SK-N-SH treated with all-trans-retinoic acid at 6 μM for 48 hours (cell line): ENCODE measurements at regions not wholly inside any gene's neighbourhood (a gene's known extent, or its start where the extent isn't known, plus 50 kb on each side); places are given as distances from the start of the nearest gene placed in this dataset.

Source experiments
- BACH2 ChIP-seq: fragments of 250-450 bp; sonication (Bioruptor Pico); IDR thresholded peaks from 2 replicates; pipeline ENCODE4 v1.9.0; 2021; ENCODE audit warnings: mild to moderate bottlenecking, borderline replicate concordance
- CREB5 ChIP-seq: fragments of 250-450 bp; sonication (Bioruptor Pico); IDR thresholded peaks from 2 replicates; pipeline ENCODE4 v1.5.1; 2020; ENCODE audit warnings: low read depth, mild to moderate bottlenecking, moderate library complexity
- CSDC2 ChIP-seq: fragments of 250-450 bp; sonication (Bioruptor Pico); IDR thresholded peaks from 2 replicates; pipeline ENCODE4 v1.5.0; 2020; ENCODE audit warnings: mild to moderate bottlenecking, moderate library complexity
- CSRNP3 ChIP-seq: fragments of 250-450 bp; sonication (Bioruptor Pico); IDR thresholded peaks from 2 replicates; pipeline ENCODE4 v1.5.1; 2021; ENCODE audit warnings: mild to moderate bottlenecking, moderate library complexity
- ESRRG ChIP-seq: fragments of 250-450 bp; sonication (Bioruptor Pico); IDR thresholded peaks from 2 replicates; pipeline ENCODE4 v1.6.1; 2021; ENCODE audit warnings: mild to moderate bottlenecking
- GLIS3 ChIP-seq: fragments of 250-450 bp; sonication (Bioruptor Pico); IDR thresholded peaks from 2 replicates; pipeline ENCODE4 v1.5.0; 2020; ENCODE audit warnings: mild to moderate bottlenecking, moderate library complexity
- ISL1 ChIP-seq: fragments of 250-450 bp; sonication (Bioruptor Pico); IDR thresholded peaks from 2 replicates; pipeline ENCODE4 v2.1.2; 2022; ENCODE audit warnings: mild to moderate bottlenecking, moderate library complexity
- PATZ1 ChIP-seq: fragments of 250-450 bp; sonication (Bioruptor Pico); IDR thresholded peaks from 2 replicates; pipeline ENCODE4 v1.8.0; 2020; ENCODE audit warnings: mild to moderate bottlenecking, moderate library complexity, borderline replicate concordance
- POU6F1 ChIP-seq: fragments of 250-450 bp; sonication (Bioruptor Pico); IDR thresholded peaks from 2 replicates; pipeline ENCODE4 v1.8.0; 2021; ENCODE audit warnings: low read depth, mild to moderate bottlenecking, moderate library complexity, borderline replicate concordance
- SNAI2 ChIP-seq: fragments of 250-450 bp; sonication (Bioruptor Pico); IDR thresholded peaks from 2 replicates; pipeline ENCODE4 v1.5.0; 2020; ENCODE audit warnings: mild to moderate bottlenecking, moderate library complexity
- TCF4 ChIP-seq: fragments of 250-450 bp; sonication (Bioruptor Pico); IDR thresholded peaks from 2 replicates; pipeline ENCODE4 v1.8.0; 2021; ENCODE audit warnings: mild to moderate bottlenecking, moderate library complexity, borderline replicate concordance
- TOX ChIP-seq: fragments of 250-450 bp; sonication (Bioruptor Pico); IDR thresholded peaks from 2 replicates; pipeline ENCODE4 v1.8.0; 2021; ENCODE audit warnings: mild to moderate bottlenecking, moderate library complexity, borderline replicate concordance
- ZC3H10 ChIP-seq: fragments of 250-450 bp; sonication (Bioruptor Pico); IDR thresholded peaks from 2 replicates; pipeline ENCODE4 v1.5.1; 2021; ENCODE audit warnings: mild to moderate bottlenecking, moderate library complexity
- ZFP30 ChIP-seq: fragments of 450-650 bp; formaldehyde crosslinking; IDR thresholded peaks from 2 replicates; pipeline ENCODE4 v1.5.0; 2022; ENCODE audit warnings: mild to moderate bottlenecking, moderate library complexity

- no peak for TF ChIP-seq PATZ1 (CRISPR knock-in tag)
- no peak for TF ChIP-seq ZFP30 (CRISPR knock-in tag)
- TF ChIP-seq SNAI2 (CRISPR knock-in tag) = no peak
- no peak for TF ChIP-seq ESRRG (CRISPR knock-in tag)
- no peak for TF ChIP-seq CSDC2 (CRISPR knock-in tag)
- TF ChIP-seq CSRNP3 = no peak
- TF ChIP-seq ZC3H10 = no peak
- no peak for TF ChIP-seq CREB5 (CRISPR knock-in tag)
- TF ChIP-seq TOX (CRISPR knock-in tag) = no peak
- no peak for TF ChIP-seq GLIS3 (CRISPR knock-in tag)
- TF ChIP-seq ISL1 (CRISPR knock-in tag) = no peak
- TF ChIP-seq BACH2 (CRISPR knock-in tag) = no peak
- TF ChIP-seq POU6F1 (CRISPR knock-in tag) = no peak
- no peak for TF ChIP-seq TCF4 (CRISPR knock-in tag)
Measured at GRCh38 chr3:189403194-189403593, 228.0 kb upstream of the TP63 start.
